ENCODE measurements at regions not wholly inside any gene's neighbourhood (a gene's known extent, or its start where the extent isn't known, plus 50 kb on each side); places are given as distances from the start of the nearest gene placed in this dataset.

GRCh38 chr3:181103605-181104004 is 114.1 kb upstream of the DNAJC19 start:
- in situ Hi-C loops (cut with HindIII; ENCODE audit: low pct_unique_long_range_greater_than_20kb, low sequenced_read_pairs), result no loop called here
- peak in 1 of 2 experiments; percentile 73 for DNase-seq (ENCODE audit: low read depth in 1 of 2, low spot score in 1 of 2)
- TF ChIP-seq JUND (IDR thresholded peaks at IDR 0.05; ENCODE audit: low read depth), result no peak

- no peak for TF ChIP-seq JUND (IDR thresholded peaks at IDR 0.05; ENCODE audit: low read depth)
- in situ Hi-C loops (cut with HindIII; ENCODE audit: low pct_unique_long_range_greater_than_20kb, low sequenced_read_pairs), result no loop called here
- DNase-seq (ENCODE audit: low read depth in 1 of 2, low spot score in 1 of 2), result no peak
These were observed 96.5 kb upstream of the DNAJC19 start for GRCh38 chr3:181086011-181086410.

GRCh38 chr3:181081930-181082329 is 92.4 kb upstream of the DNAJC19 start:
- DNase-seq (ENCODE audit: low read depth in 1 of 2, low spot score in 1 of 2), result no peak
- in situ Hi-C loops (cut with HindIII; ENCODE audit: low pct_unique_long_range_greater_than_20kb, low sequenced_read_pairs), result no loop called here
- TF ChIP-seq JUND (IDR thresholded peaks at IDR 0.05; ENCODE audit: low read depth), result no peak

- TF ChIP-seq JUND (IDR thresholded peaks at IDR 0.05; ENCODE audit: low read depth), result no peak
- in situ Hi-C loops (cut with HindIII; ENCODE audit: low pct_unique_long_range_greater_than_20kb, low sequenced_read_pairs), result no loop called here
- DNase-seq (ENCODE audit: low read depth in 1 of 2, low spot score in 1 of 2), result no peak
These were observed 87.0 kb upstream of the DNAJC19 start for GRCh38 chr3:181076558-181076957.

- DNase-seq (ENCODE audit: low read depth in 1 of 2, low spot score in 1 of 2), result no peak
- TF ChIP-seq JUND (IDR thresholded peaks at IDR 0.05; ENCODE audit: low read depth), result no peak
- in situ Hi-C loops (cut with HindIII; ENCODE audit: low pct_unique_long_range_greater_than_20kb, low sequenced_read_pairs), result no loop called here
These were observed 85.6 kb upstream of the DNAJC19 start for GRCh38 chr3:181075098-181075497.

- DNase-seq (ENCODE audit: low read depth in 1 of 2, low spot score in 1 of 2), result no peak
- TF ChIP-seq JUND (IDR thresholded peaks at IDR 0.05; ENCODE audit: low read depth), result no peak
- in situ Hi-C loops (cut with HindIII; ENCODE audit: low pct_unique_long_range_greater_than_20kb, low sequenced_read_pairs), result no loop called here
These were observed 76.9 kb upstream of the DNAJC19 start for GRCh38 chr3:181066143-181067087.

- in situ Hi-C loops (cut with HindIII; ENCODE audit: low pct_unique_long_range_greater_than_20kb, low sequenced_read_pairs), result no loop called here
- DNase-seq (ENCODE audit: low read depth in 1 of 2, low spot score in 1 of 2), result no peak
These were observed 66.7 kb upstream of the DNAJC19 start for GRCh38 chr3:181056136-181056732.

GRCh38 chr3:181054538-181054937 is 65.0 kb upstream of the DNAJC19 start:
- DNase-seq (ENCODE audit: low read depth in 1 of 2, low spot score in 1 of 2), result no peak
- TF ChIP-seq JUND (IDR thresholded peaks at IDR 0.05; ENCODE audit: low read depth), result no peak
- in situ Hi-C loops (cut with HindIII; ENCODE audit: low pct_unique_long_range_greater_than_20kb, low sequenced_read_pairs), result no loop called here

More at GRCh38 chr3:181056136-181056732, 66.7 kb upstream of the DNAJC19 start:
- TF ChIP-seq JUND (IDR thresholded peaks at IDR 0.05; ENCODE audit: low read depth), result no peak

- in situ Hi-C loops (cut with HindIII; ENCODE audit: low pct_unique_long_range_greater_than_20kb, low sequenced_read_pairs), result no loop called here
- no peak for TF ChIP-seq JUND (IDR thresholded peaks at IDR 0.05; ENCODE audit: low read depth)
- no peak for DNase-seq (ENCODE audit: low read depth in 1 of 2, low spot score in 1 of 2)
These were observed 62.7 kb upstream of the DNAJC19 start for GRCh38 chr3:181052256-181052655.

GRCh38 chr3:181050738-181051137 is 61.2 kb upstream of the DNAJC19 start:
- DNase-seq (ENCODE audit: low read depth in 1 of 2, low spot score in 1 of 2), result no peak
- in situ Hi-C loops (cut with HindIII; ENCODE audit: low pct_unique_long_range_greater_than_20kb, low sequenced_read_pairs), result no loop called here
- TF ChIP-seq JUND (IDR thresholded peaks at IDR 0.05; ENCODE audit: low read depth), result no peak

GRCh38 chr3:181040030-181040429 is 50.5 kb upstream of the DNAJC19 start:
- in situ Hi-C loops (cut with HindIII; ENCODE audit: low pct_unique_long_range_greater_than_20kb, low sequenced_read_pairs), result no loop called here
- no peak for TF ChIP-seq JUND (IDR thresholded peaks at IDR 0.05; ENCODE audit: low read depth)
- DNase-seq (ENCODE audit: low read depth in 1 of 2, low spot score in 1 of 2), result no peak

All from T47D (cell line).